ENCODE measurements at regions not wholly inside any gene's neighbourhood (a gene's known extent, or its start where the extent isn't known, plus 50 kb on each side); places are given as distances from the start of the nearest gene placed in this dataset.

DNA sequence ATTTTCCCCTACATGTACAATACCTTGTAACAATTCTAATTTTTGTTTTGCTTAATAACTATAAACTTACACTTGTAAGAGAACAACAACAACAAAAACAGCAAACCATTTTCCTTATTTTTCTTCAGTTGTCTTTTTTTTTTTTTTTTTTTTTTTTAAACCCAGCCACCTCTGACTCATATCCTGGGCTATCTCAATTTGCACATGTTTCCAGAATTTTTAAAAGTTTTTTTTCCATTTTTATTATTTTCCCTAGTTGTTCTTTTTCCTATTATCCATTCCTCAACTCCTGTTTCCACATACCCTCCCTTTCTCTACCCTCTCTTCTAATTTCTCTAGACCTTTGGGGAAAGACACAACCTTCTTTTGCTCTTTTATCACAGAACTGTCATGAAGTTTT, 112.5 kb downstream of the EFEMP1 start:
- ChIA-PET POLR2A (no interaction called here), CTCF (no interaction called here)
- DNase-seq (ENCODE audit: extremely low spot score) = no peak
- TF ChIP-seq, protein P1, sequence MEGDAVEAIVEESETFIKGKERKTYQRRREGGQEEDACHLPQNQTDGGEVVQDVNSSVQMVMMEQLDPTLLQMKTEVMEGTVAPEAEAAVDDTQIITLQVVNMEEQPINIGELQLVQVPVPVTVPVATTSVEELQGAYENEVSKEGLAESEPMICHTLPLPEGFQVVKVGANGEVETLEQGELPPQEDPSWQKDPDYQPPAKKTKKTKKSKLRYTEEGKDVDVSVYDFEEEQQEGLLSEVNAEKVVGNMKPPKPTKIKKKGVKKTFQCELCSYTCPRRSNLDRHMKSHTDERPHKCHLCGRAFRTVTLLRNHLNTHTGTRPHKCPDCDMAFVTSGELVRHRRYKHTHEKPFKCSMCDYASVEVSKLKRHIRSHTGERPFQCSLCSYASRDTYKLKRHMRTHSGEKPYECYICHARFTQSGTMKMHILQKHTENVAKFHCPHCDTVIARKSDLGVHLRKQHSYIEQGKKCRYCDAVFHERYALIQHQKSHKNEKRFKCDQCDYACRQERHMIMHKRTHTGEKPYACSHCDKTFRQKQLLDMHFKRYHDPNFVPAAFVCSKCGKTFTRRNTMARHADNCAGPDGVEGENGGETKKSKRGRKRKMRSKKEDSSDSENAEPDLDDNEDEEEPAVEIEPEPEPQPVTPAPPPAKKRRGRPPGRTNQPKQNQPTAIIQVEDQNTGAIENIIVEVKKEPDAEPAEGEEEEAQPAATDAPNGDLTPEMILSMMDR (IDR thresholded peaks at IDR 0.05; ENCODE audit: control extremely low read depth, extremely low read depth, low read depth, missing control alignments) = no peak

DNA sequence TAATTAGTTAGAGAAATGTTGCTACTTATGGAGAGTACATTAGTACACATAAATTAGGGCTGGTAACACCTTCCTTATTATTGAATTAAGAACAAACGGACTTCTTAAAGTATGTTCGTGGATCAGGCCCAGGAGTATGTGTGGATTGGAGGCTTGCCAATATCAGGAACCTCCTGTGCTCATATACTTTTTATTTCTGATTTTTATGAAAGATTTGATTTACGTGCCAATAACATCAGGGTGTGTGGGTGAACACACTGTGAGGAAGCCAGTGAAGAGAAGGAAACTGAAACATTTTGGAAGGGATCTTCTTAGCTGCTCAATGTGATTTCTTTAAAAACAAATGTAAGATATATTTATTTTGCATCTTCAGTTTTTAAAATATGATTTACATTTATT, 113.0 kb downstream of the EFEMP1 start:
- POLR2A ChIA-PET = no interaction called here
- CTCF ChIA-PET = no interaction called here
- no peak for DNase-seq (ENCODE audit: extremely low spot score)
- TF ChIP-seq, protein P1 (IDR thresholded peaks at IDR 0.05; ENCODE audit: control extremely low read depth, extremely low read depth, low read depth, missing control alignments) = no peak

DNA sequence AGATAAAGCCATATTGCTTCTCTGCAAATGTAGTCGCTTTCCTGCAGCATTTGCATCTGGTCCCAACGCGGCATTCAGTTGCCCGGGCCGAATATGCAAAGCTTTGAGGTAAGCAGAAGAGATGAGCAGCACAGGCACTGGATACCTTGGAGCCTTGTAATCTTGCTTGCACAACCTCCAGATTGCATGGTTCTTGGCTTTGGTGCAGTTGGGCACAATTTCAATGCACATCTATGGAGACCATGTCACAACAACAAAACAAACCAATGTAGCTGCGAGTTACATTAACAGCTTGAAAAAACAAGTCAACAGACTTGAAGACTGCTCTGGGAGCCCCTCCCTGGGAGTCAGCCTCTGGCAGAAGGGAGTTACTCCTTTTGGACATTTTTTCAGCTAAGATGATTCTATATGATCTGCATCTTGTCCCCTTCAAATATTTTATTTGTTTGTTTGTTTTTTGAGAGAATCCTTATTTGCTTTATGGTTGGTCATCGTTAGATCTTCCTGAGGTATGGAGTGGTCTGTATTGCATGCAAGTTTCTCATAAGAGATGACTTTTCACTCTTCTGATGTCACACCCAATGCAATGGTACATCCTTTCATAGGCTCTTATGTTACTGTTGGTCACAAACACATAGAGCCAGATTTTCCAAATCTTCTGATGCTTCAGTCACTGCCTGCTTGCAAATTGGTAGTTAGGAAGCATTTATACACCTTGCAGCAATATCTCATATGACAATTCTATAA, 113.5 kb downstream of the EFEMP1 start:
- ChIA-PET CTCF (no interaction called here), POLR2A (no interaction called here)
- TF ChIP-seq, protein P1 (IDR thresholded peaks at IDR 0.05; ENCODE audit: control extremely low read depth, extremely low read depth, low read depth, missing control alignments) = no peak

DNA sequence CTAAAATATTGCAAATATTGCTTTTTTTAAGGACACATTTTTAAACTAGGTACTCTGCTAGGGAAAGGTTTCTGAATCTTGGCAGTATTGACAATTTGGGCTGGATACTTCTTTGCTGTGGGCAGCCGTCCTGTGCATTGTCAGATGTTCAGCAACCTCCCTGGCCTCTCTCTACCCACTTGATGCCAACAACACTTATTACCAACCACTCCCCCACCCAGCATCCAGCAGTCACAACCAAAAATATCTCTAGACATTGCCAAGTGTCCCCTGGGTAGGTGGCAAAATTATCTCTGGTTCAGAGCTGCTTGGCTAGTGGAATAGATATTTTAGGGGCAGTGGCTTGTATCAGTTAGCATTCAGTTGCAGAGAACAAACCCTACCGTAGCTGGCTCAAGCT, 114.3 kb upstream of the PNPT1 start:
- CTCF ChIA-PET = no interaction called here

More for the DNA sequence above, 113.5 kb downstream of the EFEMP1 start:
- DNase-seq (ENCODE audit: extremely low spot score) = no peak

DNA sequence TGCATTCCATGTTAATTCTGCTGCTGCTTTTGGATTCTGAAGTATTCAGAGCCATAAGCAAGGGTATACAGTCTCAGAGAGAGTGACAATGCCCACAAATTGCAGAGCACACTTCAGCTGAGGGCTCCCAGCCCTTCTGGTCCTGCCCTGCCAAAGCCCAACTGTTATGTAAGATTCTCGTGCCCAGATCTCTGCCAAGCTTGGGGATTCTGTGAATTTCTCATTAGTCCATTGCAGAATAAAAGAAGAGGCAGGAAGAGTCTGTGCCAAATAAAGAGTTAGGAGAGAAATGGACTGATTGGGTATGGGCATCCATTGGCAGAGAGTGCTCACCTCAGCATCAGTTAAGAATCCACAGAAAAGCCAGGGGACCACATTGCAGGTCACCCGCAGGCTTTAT, 112.0 kb upstream of the PNPT1 start:
- POLR2A ChIA-PET = no interaction called here
- TF ChIP-seq, protein P1 (IDR thresholded peaks at IDR 0.05; ENCODE audit: control extremely low read depth, extremely low read depth, low read depth, missing control alignments) = no peak

More for the DNA sequence above, 114.3 kb upstream of the PNPT1 start:
- POLR2A ChIA-PET = no interaction called here
- DNase-seq (ENCODE audit: extremely low spot score) = no peak
- TF ChIP-seq, protein P1 (IDR thresholded peaks at IDR 0.05; ENCODE audit: control extremely low read depth, extremely low read depth, low read depth, missing control alignments) = no peak

DNA sequence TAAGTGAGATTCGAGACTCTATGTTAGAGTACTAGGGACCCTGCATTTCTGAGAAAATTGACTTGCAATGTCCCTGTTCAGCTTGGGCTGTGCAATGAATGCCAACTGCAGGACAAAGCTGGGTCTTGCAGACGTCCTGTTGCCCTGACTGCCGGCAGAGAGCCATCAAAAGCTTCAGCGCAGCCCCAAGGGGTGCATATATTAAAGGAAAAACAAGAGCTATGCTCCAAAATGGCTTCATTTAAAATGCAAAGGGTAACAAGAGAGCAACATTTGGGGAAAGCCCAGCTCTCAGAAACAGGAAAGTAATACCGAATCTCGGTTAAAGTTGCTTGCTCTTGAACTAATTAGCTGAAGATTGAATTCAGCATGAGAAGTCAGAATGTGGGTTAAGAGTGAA, 110.9 kb upstream of the PNPT1 start:
- DNase-seq (ENCODE audit: extremely low spot score) = no peak
- ChIA-PET POLR2A (no interaction called here), CTCF (no interaction called here)
- TF ChIP-seq, protein P1 (IDR thresholded peaks at IDR 0.05; ENCODE audit: control extremely low read depth, extremely low read depth, low read depth, missing control alignments) = no peak

More for the DNA sequence above, 112.0 kb upstream of the PNPT1 start:
- CTCF ChIA-PET = no interaction called here
- DNase-seq (ENCODE audit: extremely low spot score) = no peak

Data from GM10248 (cell line).